Astrocyte of the cerebellum (primary cell): ENCODE measurements at regions not wholly inside any gene's neighbourhood (a gene's known extent, or its start where the extent isn't known, plus 50 kb on each side); places are given as distances from the start of the nearest gene placed in this dataset.

ENCODE experiments used
- DNase-seq: peaks from one replicate; pipeline ENCODE4 v3.0.0-alpha.2; 2011; ENCODE audit warnings: low read depth
- H3K4me3 ChIP-seq: 2 replicates; pipeline ENCODE4 v1.5.1; 2011; ENCODE audit warnings: mild to moderate bottlenecking, low read depth, low read length, moderate library complexity
- in situ Hi-C: cut with HindIII; loops from 2 replicates; pipeline ENCODE4 v1.10.0; 2017; ENCODE audit warnings: low sequenced_read_pairs
- TF ChIP-seq, protein P1 (sequence below): IDR thresholded peaks from 2 replicates; pipeline ENCODE4 v1.5.1; 2012; ENCODE audit warnings: low read length, low read depth, moderate library complexity, mild to moderate bottlenecking; ENCODE audit errors: missing control alignments

DNA sequence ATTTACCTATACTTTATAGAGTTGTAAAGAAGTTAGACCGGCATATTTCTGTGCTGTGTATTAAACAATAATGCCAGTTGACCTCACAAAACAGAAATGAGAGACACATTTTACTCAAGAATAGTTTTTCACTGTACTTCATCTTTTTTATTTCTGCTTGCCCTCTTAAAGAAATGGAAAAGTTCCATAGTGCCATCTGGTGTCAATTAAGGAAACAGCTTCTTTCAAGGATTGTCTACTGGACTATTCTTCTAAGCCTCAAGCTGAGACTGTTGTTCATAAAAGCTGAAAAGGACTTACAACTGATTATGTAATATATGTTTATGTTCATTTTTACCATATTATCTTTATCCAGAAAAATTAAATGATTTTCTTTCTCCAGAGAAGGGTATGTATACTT, 1523.7 kb downstream of the ARAP2 start:
- DNase-seq: peak; percentile 67
- in situ Hi-C loops: no loop called here
- TF ChIP-seq, protein P1, sequence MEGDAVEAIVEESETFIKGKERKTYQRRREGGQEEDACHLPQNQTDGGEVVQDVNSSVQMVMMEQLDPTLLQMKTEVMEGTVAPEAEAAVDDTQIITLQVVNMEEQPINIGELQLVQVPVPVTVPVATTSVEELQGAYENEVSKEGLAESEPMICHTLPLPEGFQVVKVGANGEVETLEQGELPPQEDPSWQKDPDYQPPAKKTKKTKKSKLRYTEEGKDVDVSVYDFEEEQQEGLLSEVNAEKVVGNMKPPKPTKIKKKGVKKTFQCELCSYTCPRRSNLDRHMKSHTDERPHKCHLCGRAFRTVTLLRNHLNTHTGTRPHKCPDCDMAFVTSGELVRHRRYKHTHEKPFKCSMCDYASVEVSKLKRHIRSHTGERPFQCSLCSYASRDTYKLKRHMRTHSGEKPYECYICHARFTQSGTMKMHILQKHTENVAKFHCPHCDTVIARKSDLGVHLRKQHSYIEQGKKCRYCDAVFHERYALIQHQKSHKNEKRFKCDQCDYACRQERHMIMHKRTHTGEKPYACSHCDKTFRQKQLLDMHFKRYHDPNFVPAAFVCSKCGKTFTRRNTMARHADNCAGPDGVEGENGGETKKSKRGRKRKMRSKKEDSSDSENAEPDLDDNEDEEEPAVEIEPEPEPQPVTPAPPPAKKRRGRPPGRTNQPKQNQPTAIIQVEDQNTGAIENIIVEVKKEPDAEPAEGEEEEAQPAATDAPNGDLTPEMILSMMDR: peak; percentile 57
- no peak overlapping the region for H3K4me3 ChIP-seq

DNA sequence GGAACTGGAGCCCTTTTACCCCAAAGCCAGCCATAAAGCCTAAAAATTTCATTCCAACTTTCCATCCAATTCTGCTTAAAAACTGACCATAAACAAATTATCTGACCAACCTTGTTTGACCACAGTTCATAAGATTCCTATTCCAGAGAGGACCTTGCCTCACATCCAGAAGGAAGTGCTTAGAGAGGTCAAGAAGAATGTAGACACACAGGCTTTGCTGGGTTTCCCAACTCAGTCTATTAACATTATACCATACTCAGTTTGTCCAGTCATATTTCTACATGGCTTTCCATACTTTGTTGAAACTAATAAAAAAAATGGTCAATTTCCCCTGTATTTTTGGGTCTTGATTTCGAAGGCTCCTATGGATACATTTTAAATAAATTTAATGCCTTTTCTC, 1522.5 kb downstream of the ARAP2 start:
- in situ Hi-C loops: no loop called here
- H3K4me3 ChIP-seq: no peak overlapping the region
- DNase-seq: no peak
- TF ChIP-seq, protein P1: no peak

DNA sequence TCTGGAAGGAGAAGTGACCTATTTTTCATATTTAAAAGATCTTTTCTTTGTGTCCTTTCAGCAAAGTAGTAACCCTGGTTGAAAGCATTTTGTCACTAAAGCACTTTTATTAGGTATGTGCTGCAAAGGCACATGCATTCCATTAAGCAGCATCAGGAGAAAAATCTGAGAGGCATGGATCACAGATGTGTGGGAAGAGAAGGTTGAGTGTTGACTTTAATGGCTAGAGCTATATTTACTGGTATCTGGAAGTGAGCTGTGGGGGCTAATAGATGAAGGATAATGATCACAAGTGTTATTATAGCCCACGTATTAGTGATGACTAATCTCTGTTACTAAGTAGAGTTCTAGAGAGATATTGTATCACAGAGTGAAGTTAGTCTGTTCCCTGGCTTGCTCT, 1520.7 kb downstream of the ARAP2 start:
- no peak for DNase-seq
- TF ChIP-seq, protein P1: no peak
- no peak overlapping the region for H3K4me3 ChIP-seq
- in situ Hi-C loops: no loop called here

DNA sequence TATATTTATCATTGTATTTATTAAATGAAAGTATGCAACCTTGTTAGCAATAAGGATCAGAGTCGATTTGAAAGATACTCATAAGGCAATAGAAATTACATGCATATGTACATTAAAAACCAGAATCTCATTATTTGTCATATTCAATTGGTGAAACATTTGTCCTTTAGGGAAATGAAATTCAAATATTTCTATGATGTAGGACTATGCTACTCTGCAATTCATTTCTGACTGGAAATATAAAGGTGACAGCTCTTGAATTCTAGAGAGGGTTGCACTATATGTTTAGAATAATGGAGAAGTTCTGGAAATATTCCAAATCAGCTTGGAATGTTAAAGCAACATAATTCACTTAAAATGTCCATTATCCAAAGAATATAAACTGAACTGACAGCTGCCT, 1519.8 kb downstream of the ARAP2 start:
- H3K4me3 ChIP-seq: no peak overlapping the region
- TF ChIP-seq, protein P1: no peak
- in situ Hi-C loops: no loop called here
- DNase-seq: no peak

DNA sequence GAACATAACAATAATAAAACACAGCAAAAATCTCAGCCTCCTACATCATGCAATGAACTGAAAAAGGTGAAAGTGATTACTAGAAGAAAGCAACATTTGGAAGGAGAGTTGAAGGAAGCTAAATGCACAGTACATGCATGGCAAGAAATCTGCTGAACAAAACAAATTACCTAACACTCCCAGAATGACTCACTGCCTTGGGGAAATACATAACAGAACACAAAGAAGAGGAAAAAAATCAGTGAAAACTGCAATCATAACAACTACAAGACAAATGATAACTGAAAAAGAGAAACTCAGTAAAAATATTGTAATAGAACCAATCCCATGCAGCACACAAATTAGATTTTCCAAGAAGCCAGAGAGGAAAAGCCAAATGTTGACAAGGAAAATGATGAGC, 1513.2 kb downstream of the ARAP2 start:
- H3K4me3 ChIP-seq: no peak overlapping the region
- DNase-seq: peak; percentile 12
- in situ Hi-C loops: no loop called here
- TF ChIP-seq, protein P1: no peak

DNA sequence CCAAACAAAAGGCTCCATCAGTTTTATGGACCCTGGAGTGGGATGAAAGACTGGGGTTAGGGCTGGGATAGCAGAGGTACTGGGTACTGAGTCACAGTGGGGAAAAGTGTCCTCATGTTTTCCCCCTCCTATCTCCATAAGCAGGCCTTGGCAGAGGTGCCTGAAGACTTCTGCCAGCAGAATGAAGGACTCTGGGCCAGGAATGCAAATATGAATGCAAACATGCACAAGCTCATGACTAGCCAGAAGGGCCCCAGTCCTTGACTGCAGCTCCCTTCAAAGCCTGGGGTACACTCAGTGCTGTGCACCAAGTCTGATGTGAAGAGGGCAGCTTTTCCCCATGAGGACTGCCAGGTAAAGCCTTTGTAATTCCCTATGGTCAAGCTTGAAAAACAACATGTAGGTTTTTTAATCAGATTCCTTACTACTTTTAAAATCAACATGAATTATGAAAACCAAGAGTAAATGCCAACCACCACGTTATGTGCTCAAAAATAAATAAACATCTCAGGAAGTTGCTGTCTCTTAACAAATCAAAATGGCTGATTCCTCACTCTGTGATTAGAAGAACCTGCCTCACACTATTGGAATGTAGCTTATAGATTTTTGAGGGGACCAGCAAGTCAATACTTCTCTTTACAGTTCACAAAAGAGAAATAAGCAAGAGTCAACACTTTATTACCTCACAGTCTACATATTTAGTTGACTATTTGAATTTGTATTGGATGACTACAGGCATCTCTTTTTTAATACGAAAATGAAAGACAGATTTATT, 1512.0 kb downstream of the ARAP2 start:
- TF ChIP-seq, protein P1: no peak
- in situ Hi-C loops: no loop called here
- DNase-seq: no peak
- no peak overlapping the region for H3K4me3 ChIP-seq
